Parathyroid adenoma (tissue), 2 donors: ENCODE measurements at regions not wholly inside any gene's neighbourhood (a gene's known extent, or its start where the extent isn't known, plus 50 kb on each side); places are given as distances from the start of the nearest gene placed in this dataset.

ENCODE experiments used
- H2AFZ ChIP-seq: fragments of 300-600 bp; sonication (generic); one replicate; pipeline ENCODE4 v1.7.0; 2017; ENCODE audit warnings: antibody characterized with exemption, mild to moderate bottlenecking
- H3K27ac ChIP-seq: fragments of 300-600 bp; sonication (generic); one replicate; pipeline ENCODE4 v1.7.0; 2017
- H3K27me3 ChIP-seq: fragments of 300-600 bp; sonication (generic); one replicate; pipeline ENCODE4 v1.7.0; 2017; ENCODE audit warnings: low read length; ENCODE audit not compliant: control insufficient read depth, insufficient read depth
- H3K36me3 ChIP-seq: fragments of 300-600 bp; sonication (generic); one replicate; pipeline ENCODE4 v1.7.0; 2017; ENCODE audit warnings: low read length; ENCODE audit not compliant: control insufficient read depth, insufficient read depth
- H3K4me1 ChIP-seq: fragments of 300-600 bp; sonication (generic); one replicate; pipeline ENCODE4 v1.7.0; 2017; ENCODE audit warnings: control low read depth
- H3K4me2 ChIP-seq: fragments of 300-600 bp; sonication (generic); one replicate; pipeline ENCODE4 v1.7.0; 2017; ENCODE audit warnings: low read length
- H3K4me3 ChIP-seq: fragments of 300-600 bp; sonication (generic); one replicate; pipeline ENCODE4 v1.7.0; 2017; ENCODE audit warnings: low read depth, low read length
- H3K79me2 ChIP-seq: fragments of 300-600 bp; sonication (generic); one replicate; pipeline ENCODE4 v1.7.0; 2017; ENCODE audit warnings: control low read depth
- H3K9ac ChIP-seq: fragments of 300-600 bp; sonication (generic); one replicate; pipeline ENCODE4 v1.7.0; 2017; ENCODE audit warnings: mild to moderate bottlenecking
- H3K9me3 ChIP-seq: fragments of 300-600 bp; sonication (generic); one replicate; pipeline ENCODE4 v1.7.0; 2017; ENCODE audit warnings: low read length; ENCODE audit not compliant: control insufficient read depth
- TF ChIP-seq, protein P1 (sequence below): fragments of 300-600 bp; sonication (generic); IDR thresholded peaks from one replicate; pipeline ENCODE4 v1.7.0; 2017; ENCODE audit warnings: antibody characterized with exemption, mild to moderate bottlenecking
- donor health status: primary hyperparathyroidism.

GRCh38 chr13:74438901-74439300 is 304.7 kb upstream of the KLF12 start:
- Histone ChIP-seq H3K9me3 (no peaks in the 10 kb centered on the region), H3K4me3 (no peak overlapping the region), H2AFZ (no peak overlapping the region), H3K4me1 (no peaks in the 10 kb centered on the region), H3K27ac (no peak overlapping the region), H3K79me2 (no peaks in the 10 kb centered on the region), H3K4me2 (no peak overlapping the region), H3K27me3 (no peaks in the 10 kb centered on the region), H3K9ac (no peak overlapping the region), H3K36me3 (no peaks in the 10 kb centered on the region)
- TF ChIP-seq, protein P1, sequence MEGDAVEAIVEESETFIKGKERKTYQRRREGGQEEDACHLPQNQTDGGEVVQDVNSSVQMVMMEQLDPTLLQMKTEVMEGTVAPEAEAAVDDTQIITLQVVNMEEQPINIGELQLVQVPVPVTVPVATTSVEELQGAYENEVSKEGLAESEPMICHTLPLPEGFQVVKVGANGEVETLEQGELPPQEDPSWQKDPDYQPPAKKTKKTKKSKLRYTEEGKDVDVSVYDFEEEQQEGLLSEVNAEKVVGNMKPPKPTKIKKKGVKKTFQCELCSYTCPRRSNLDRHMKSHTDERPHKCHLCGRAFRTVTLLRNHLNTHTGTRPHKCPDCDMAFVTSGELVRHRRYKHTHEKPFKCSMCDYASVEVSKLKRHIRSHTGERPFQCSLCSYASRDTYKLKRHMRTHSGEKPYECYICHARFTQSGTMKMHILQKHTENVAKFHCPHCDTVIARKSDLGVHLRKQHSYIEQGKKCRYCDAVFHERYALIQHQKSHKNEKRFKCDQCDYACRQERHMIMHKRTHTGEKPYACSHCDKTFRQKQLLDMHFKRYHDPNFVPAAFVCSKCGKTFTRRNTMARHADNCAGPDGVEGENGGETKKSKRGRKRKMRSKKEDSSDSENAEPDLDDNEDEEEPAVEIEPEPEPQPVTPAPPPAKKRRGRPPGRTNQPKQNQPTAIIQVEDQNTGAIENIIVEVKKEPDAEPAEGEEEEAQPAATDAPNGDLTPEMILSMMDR, result no peak

DNA sequence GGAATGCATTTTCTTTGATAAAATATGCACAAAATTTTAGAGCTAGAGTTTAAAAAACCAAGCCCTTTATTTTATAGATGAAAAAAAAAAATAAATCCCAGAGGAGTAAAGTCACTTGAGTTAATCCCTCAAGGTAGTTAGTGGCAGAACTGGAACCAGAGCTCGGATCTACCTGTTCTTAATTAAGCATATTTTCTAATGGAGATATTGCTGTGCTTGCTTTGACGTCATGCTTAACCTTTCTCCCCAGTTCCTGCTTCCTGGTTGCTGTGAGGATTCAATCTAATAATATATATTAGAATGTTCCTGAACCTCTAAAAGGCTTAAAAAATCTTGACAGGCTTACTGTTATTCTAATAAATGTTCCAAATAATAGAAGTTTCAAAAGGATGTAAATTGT is 300.6 kb upstream of the KLF12 start:
- Histone ChIP-seq H3K4me1 (no peaks in the 10 kb centered on the region), H3K4me2 (no peak overlapping the region), H3K27me3 (no peaks in the 10 kb centered on the region), H2AFZ (no peak overlapping the region), H3K9me3 (no peaks in the 10 kb centered on the region), H3K9ac (no peak overlapping the region), H3K27ac (no peak overlapping the region), H3K4me3 (no peak overlapping the region), H3K79me2 (no peaks in the 10 kb centered on the region), H3K36me3 (no peaks in the 10 kb centered on the region)
- TF ChIP-seq, protein P1, result no peak

DNA sequence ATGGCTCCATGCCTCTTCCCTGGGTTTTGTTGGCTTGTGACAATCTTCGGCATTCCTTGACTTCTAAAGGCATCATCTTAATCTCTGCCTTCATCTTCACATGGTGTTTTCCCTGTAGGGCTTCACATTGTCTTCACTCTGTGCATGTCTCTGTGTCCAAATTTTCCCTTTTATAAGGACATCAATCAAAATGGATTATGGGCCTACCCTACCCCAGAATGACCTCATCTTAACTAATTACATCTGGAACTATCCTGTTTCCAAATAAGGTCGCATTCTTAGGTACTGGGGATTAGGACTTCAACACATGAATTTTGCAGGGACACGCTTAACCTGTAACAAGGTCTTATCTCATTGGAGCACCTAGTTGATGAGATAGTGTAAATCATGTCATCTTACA is 290.3 kb upstream of the KLF12 start:
- TF ChIP-seq, protein P1, result no peak
- Histone ChIP-seq H3K4me3 (no peak overlapping the region), H3K9me3 (no peaks in the 10 kb centered on the region), H3K79me2 (no peaks in the 10 kb centered on the region), H3K36me3 (no peaks in the 10 kb centered on the region), H2AFZ (no peak overlapping the region), H3K4me2 (no peak overlapping the region), H3K27me3 (no peaks in the 10 kb centered on the region), H3K9ac (no peak overlapping the region), H3K4me1 (no peaks in the 10 kb centered on the region), H3K27ac (no peak overlapping the region)

DNA sequence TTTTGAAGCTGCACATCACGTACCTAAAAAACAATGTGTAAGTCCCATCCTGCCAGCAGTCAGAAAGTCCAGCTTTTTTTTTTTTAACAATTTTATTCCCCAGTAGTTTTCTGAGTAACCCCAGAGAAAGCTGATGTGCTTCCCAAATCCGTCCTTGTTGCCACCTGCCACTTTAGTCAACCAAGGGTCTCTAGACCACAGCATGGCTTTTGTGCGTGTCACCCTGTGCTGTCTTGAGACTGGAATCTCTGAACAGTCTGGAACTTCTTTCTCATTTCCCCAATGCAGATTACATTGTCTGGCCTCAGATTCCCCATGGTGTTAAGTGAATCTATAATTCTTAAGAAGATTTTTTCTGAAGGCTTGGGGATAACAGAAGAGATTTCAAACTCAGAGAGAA is 289.2 kb upstream of the KLF12 start:
- H2AFZ ChIP-seq, result no peak overlapping the region
- H3K4me2 ChIP-seq, result no peak overlapping the region
- no peak overlapping the region for H3K9ac ChIP-seq
- no peak overlapping the region for H3K27ac ChIP-seq
- TF ChIP-seq, protein P1, result no peak
- no peaks in the 10 kb centered on the region for H3K79me2 ChIP-seq
- H3K27me3 ChIP-seq, result no peaks in the 10 kb centered on the region
- no peak overlapping the region for H3K4me3 ChIP-seq
- H3K9me3 ChIP-seq, result no peaks in the 10 kb centered on the region
- no peaks in the 10 kb centered on the region for H3K4me1 ChIP-seq
- no peaks in the 10 kb centered on the region for H3K36me3 ChIP-seq

GRCh38 chr13:74414458-74414857 is 280.3 kb upstream of the KLF12 start:
- Histone ChIP-seq H2AFZ (no peak overlapping the region), H3K9me3 (no peaks in the 10 kb centered on the region), H3K4me2 (no peak overlapping the region), H3K9ac (no peak overlapping the region), H3K4me1 (no peaks in the 10 kb centered on the region), H3K27ac (no peak overlapping the region), H3K79me2 (no peaks in the 10 kb centered on the region), H3K27me3 (no peaks in the 10 kb centered on the region), H3K36me3 (no peaks in the 10 kb centered on the region), H3K4me3 (no peak overlapping the region)
- TF ChIP-seq, protein P1, result no peak
